A673 (cell line): ENCODE measurements at regions not wholly inside any gene's neighbourhood (a gene's known extent, or its start where the extent isn't known, plus 50 kb on each side); places are given as distances from the start of the nearest gene placed in this dataset.

Experiments used
- BruUV-seq: library from RNA; stranded (reverse); fragments of 400-500 nt; replicated peaks from 2 replicates; lab custom pipeline; 2021; lab: Mats Ljungman, UMichigan
- CTCF ChIA-PET: fragments of 300-600 bp; sonication (Branson Sonifier 250); formaldehyde crosslinking; loops from one replicate; lab custom pipeline; 2022; ENCODE audit warnings: antibody characterized with exemption; lab: Charles Lee
- POLR2A ChIA-PET: fragments of 300-600 bp; sonication (Branson Sonifier 250); formaldehyde crosslinking; loops from one replicate; lab custom pipeline; 2022; ENCODE audit warnings: antibody characterized with exemption; ENCODE audit not compliant: low non-redundant PET; lab: Charles Lee
- DNase-seq: peaks from one replicate; pipeline ENCODE4 v3.0.0-alpha.2; 2015; ENCODE audit warnings: low spot score
- H3K27ac ChIP-seq: fragments of 200-600 bp; sonication (generic); 2 replicates; pipeline ENCODE4 v1.5.1; 2016; ENCODE audit warnings: mixed run types, low read depth, mild to moderate bottlenecking, mixed read lengths, antibody characterized with exemption, low read length; ENCODE audit not compliant: poor library complexity, severe bottlenecking
- H3K27me3 ChIP-seq: fragments of 200-600 bp; sonication (generic); replicated peaks from 2 replicates; pipeline ENCODE4 v1.6.1; 2017; ENCODE audit warnings: mixed run types, low read depth, mild to moderate bottlenecking, mixed read lengths, antibody characterized with exemption, low read length; ENCODE audit not compliant: insufficient read depth, poor library complexity
- H3K36me3 ChIP-seq: fragments of 200-600 bp; sonication (generic); 2 replicates; pipeline ENCODE4 v1.6.1; 2016; ENCODE audit warnings: mixed run types, mild to moderate bottlenecking, mixed read lengths, antibody characterized with exemption, low read length; ENCODE audit not compliant: insufficient read depth, poor library complexity, severe bottlenecking
- H3K4me1 ChIP-seq: fragments of 200-600 bp; sonication (generic); 2 replicates; pipeline ENCODE4 v1.6.1; 2017; ENCODE audit warnings: mixed run types, mild to moderate bottlenecking, mixed read lengths, antibody characterized with exemption, low read length; ENCODE audit not compliant: insufficient read depth, poor library complexity, severe bottlenecking
- H3K4me3 ChIP-seq: fragments of 200-600 bp; sonication (generic); 2 replicates; pipeline ENCODE4 v1.5.1; 2016; ENCODE audit warnings: low read depth, mixed run types, mild to moderate bottlenecking, mixed read lengths, low read length; ENCODE audit not compliant: poor library complexity, severe bottlenecking
- H3K9me3 ChIP-seq: fragments of 200-600 bp; sonication (generic); 2 replicates; pipeline ENCODE4 v1.6.1; 2016; ENCODE audit warnings: mixed run types, low read depth, mild to moderate bottlenecking, mixed read lengths, antibody characterized with exemption, low read length; ENCODE audit not compliant: poor library complexity, severe bottlenecking
- CTCF ChIP-seq: fragments of 300-800, 200-600 bp; sonication (generic); conservative IDR thresholded peaks from 2 replicates; pipeline ENCODE4 v1.5.1; 2017; ENCODE audit warnings: low read depth, mild to moderate bottlenecking, antibody characterized with exemption, low read length, moderate library complexity, mixed read lengths
- EZH2 ChIP-seq: fragments of 200-600 bp; sonication (generic); IDR thresholded peaks from 2 replicates; pipeline ENCODE4 v1.6.1; 2017; ENCODE audit warnings: borderline replicate concordance, low read depth, mild to moderate bottlenecking, mixed read lengths, antibody characterized with exemption, low read length; ENCODE audit not compliant: poor library complexity, severe bottlenecking
- intact Hi-C: fragments of 100-400 bp; cut with micrococcal nuclease; formaldehyde crosslinking; loops from one replicate; pipeline ENCODE4 v1.10.0; 2022; ENCODE audit not compliant: unreplicated experiment

GRCh38 chr6:169159331-169159730, 94.3 kb downstream of the THBS2 start:
- TF ChIP-seq CTCF (no peak), EZH2 (no peak)
- Histone ChIP-seq H3K9me3 (no peaks in the 10 kb centered on the region), H3K27ac (no peak overlapping the region), H3K36me3 (no peaks in the 10 kb centered on the region), H3K27me3 (no peaks in the 10 kb centered on the region), H3K4me3 (no peak overlapping the region), H3K4me1 (no peaks in the 10 kb centered on the region)
- ChIA-PET POLR2A (no interaction called here), CTCF (no interaction called here)
- intact Hi-C loops: no loop called here
- DNase-seq: no peak
- no TSS peak for BruUV-seq

- Histone ChIP-seq H3K27ac (no peak overlapping the region), H3K36me3 (no peaks in the 10 kb centered on the region), H3K9me3 (no peaks in the 10 kb centered on the region), H3K4me1 (no peaks in the 10 kb centered on the region), H3K4me3 (no peak overlapping the region), H3K27me3 (no peaks in the 10 kb centered on the region)
- no peak for TF ChIP-seq EZH2
- no peak for TF ChIP-seq CTCF
- BruUV-seq: no TSS peak
- intact Hi-C loops: no loop called here
- ChIA-PET POLR2A (no interaction called here), CTCF (no interaction called here)
- DNase-seq: no peak
Observed at GRCh38 chr6:169158691-169159090, 95.0 kb downstream of the THBS2 start.

- intact Hi-C loops: no loop called here
- no peak for DNase-seq
- H3K27me3 ChIP-seq: no peaks in the 10 kb centered on the region
Observed at GRCh38 chr6:169158174-169158573, 95.5 kb downstream of the THBS2 start.

More at GRCh38 chr6:169158174-169158573, 95.5 kb downstream of the THBS2 start:
- TF ChIP-seq CTCF (no peak), EZH2 (no peak)
- BruUV-seq: no TSS peak
- Histone ChIP-seq H3K9me3 (no peaks in the 10 kb centered on the region), H3K4me3 (no peak overlapping the region), H3K27ac (no peak overlapping the region), H3K36me3 (no peaks in the 10 kb centered on the region), H3K4me1 (no peaks in the 10 kb centered on the region)
- CTCF ChIA-PET: no interaction called here
- POLR2A ChIA-PET: no interaction called here
